ENCODE measurements at regions not wholly inside any gene's neighbourhood (a gene's known extent, or its start where the extent isn't known, plus 50 kb on each side); places are given as distances from the start of the nearest gene placed in this dataset.

DNA sequence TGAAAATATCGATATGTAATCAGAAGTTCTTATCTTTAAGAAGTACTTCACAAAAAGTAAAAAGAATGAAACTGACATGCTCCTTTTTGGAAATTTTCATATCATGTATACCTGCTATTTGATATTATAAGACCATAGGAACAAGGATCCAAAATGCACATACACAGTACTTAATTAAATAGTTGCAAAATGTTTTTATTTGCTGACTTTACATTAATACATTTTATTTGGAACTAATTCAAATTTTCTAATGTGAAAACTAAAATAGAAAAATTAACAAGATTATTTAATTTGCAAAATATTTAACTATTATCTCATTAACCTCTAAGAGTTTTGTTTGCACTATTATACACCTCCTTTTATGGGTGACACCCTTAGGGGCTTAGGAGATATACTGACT, 155.0 kb downstream of the TRAM1L1 start:
- TF ChIP-seq CTCF (IDR thresholded peaks at IDR 0.05) (no peak), POLR2AphosphoS5 (IDR thresholded peaks at IDR 0.05; ENCODE audit: low read depth, low read length) (no peak), TCF7L2 (IDR thresholded peaks at IDR 0.05; ENCODE audit: low read depth, low read length) (no peak)
